Heart left ventricle (tissue), 16 donors: ENCODE measurements at regions not wholly inside any gene's neighbourhood (a gene's known extent, or its start where the extent isn't known, plus 50 kb on each side); places are given as distances from the start of the nearest gene placed in this dataset.

Source experiments
- ATAC-seq, 4 donors: fragments of 200-7000 bp; cut with Tn5 transposase; one replicate each; pipeline ENCODE4 v1.9.1; 2020 to 2022; ENCODE audit warnings: moderate library complexity in 4 of 4, mild to moderate bottlenecking in 3 of 4, moderate number of reproducible peaks in 1 of 4
- DNase-seq, 5 donors: peaks; one replicate each; pipeline ENCODE4 v3.0.0-alpha.2; 2020
- H3K27ac ChIP-seq, 12 donors: fragments of 200-600 bp; sonication (generic) in 4 of 12; one replicate each; pipeline versions ENCODE4 v1.5.0 to v1.8.0; 2016 to 2022; ENCODE audit warnings: mild to moderate bottlenecking in 2 of 12
- H3K27me3 ChIP-seq, 9 donors: fragments of 200-600 bp; sonication (generic) in 2 of 9; one replicate each; pipeline versions ENCODE4 v1.5.1 to v1.8.0; 2016 to 2022; ENCODE audit warnings: mild to moderate bottlenecking in 3 of 9
- H3K36me3 ChIP-seq, 9 donors: fragments of 200-600 bp; sonication (generic) in 2 of 9; one replicate each; pipeline versions ENCODE4 v1.5.0 to v1.8.0; 2018 to 2022; ENCODE audit warnings: mild to moderate bottlenecking in 2 of 9
- H3K4me1 ChIP-seq, 12 donors: fragments of 200-600 bp; sonication (generic) in 4 of 12; one replicate each; pipeline versions ENCODE4 v1.5.0 to v1.8.0; 2016 to 2022; ENCODE audit warnings: mild to moderate bottlenecking in 3 of 12
- H3K4me3 ChIP-seq, 12 donors: fragments of 200-600 bp; sonication (generic) in 4 of 12; one replicate each; pipeline versions ENCODE4 v1.5.0 to v1.8.0; 2017 to 2022; ENCODE audit warnings: mild to moderate bottlenecking in 9 of 12, moderate library complexity in 4 of 12
- H3K9me3 ChIP-seq, 12 donors: fragments of 200-600 bp; sonication (generic) in 4 of 12; one replicate each; pipeline versions ENCODE4 v1.5.0 to v1.8.0; 2016 to 2022; ENCODE audit warnings: mild to moderate bottlenecking in 1 of 12
- CTCF ChIP-seq, 12 donors: fragments of 200-600 bp; sonication (generic) in 4 of 12; IDR thresholded peaks; one replicate each; pipeline versions ENCODE4 v1.5.0 to v1.8.0; 2018 to 2022; ENCODE audit warnings: antibody characterized with exemption in 12 of 12, mild to moderate bottlenecking in 5 of 12
- POLR2A ChIP-seq, 2 donors: fragments of 450-650 bp; IDR thresholded peaks; one replicate each; pipeline ENCODE4 v1.6.1; 2017; ENCODE audit warnings: antibody characterized with exemption in 2 of 2, mild to moderate bottlenecking in 2 of 2, moderate library complexity in 2 of 2
- WGBS, 4 donors: extraction: QIAGEN DNeasy Blood & Tissue Kit in 2 of 4; methylation state at CpG; one replicate each; pipeline versions ENCODE4 v1.1.5 to v1.1.7; 2013 to 2018; 5-methylcytosine and 5-hydroxymethylcytosine counted together
- intact Hi-C, 10 donors: fragments of 100-400 bp; cut with DNase I; formaldehyde crosslinking; loops; one replicate each; pipeline versions ENCODE4 v1.11.1 to v1.14.2; 2022
- donor health status: ischemic (EF 13 %, LVEDD 7.1; RV severe dilation, severe dysfunction).
- donor health status: healthy with polysubstance abuse.
- donor health status: DM: no; HTN: yes; CAD: no.
- donor health status: DM: no; HTN: no; CAD: no.
- donor health status: ischemic (EF 25% LVEDD 6.9; RV normal size, moderate dysfunction).
- donor health status: ischemic (EF 25% LVEDD 5.7; RV mildly dilated, moderate dysfunction).
- donor health status: healthy.
- donor health status: DM: yes; HTN: yes; CAD: no.
- donor health status: ischemic (EF 35%, LVEDD 5.7; RV mildly dilated, moderate dysfunction).
- donor health status: nonischemic (EF 11% LVEDD 7.7; RV severe dilation, severe dysfunction).
- donor health status: DM: yes; HTN: yes; CAD: no.
- donor health status: PGD.
- donor health status: ischemic (EF 29% LVEDD 5.4; RV normal size, mild dysfunction).
- donor health status: nonischemic (EF 23%, LVEDD 6.1; RV moderate dilation, normal function).

DNA sequence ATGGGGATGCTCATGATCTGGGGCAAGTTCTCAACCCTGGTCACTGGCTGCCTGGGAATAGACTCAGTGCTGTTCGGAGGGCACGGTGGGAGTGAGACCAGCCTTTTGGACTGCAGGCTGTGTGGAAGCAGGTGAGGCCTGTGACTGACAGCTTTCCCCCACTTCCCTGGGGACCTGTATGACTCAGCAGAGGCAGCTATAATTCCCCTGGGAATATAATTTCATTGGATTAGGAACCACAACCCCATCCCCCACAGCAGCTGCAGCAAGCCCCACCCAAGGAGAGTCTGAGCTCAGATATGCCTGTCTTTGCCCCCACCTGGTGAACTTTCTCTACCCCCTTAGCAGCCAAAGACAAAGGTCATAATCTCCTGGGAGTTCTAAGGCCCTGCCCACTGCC, 408.6 kb downstream of the PPP3CA start:
- intact Hi-C loops, result no loop called here
- H3K27me3 ChIP-seq, result no peaks in the 10 kb centered on the region
- no peak overlapping the region for H3K27ac ChIP-seq
- H3K36me3 ChIP-seq, result no peaks in the 10 kb centered on the region
- ATAC-seq, result no peak
- no peak for DNase-seq
- 94 to 95% (median 94%) methylated on average over 2 of the region's 2 CpGs; no CpG with 5 or more reads in 1 of the 4 donors for WGBS, 4 donors
- H3K4me3 ChIP-seq, result no peak overlapping the region
- no peak for TF ChIP-seq CTCF (IDR thresholded peaks at IDR 0.05)
- peaks cover 0 to 22% (median 8%) of the 10 kb centered on the region in 12 donors for H3K9me3 ChIP-seq
- H3K4me1 ChIP-seq, result peaks cover 0 to 7% (median 0%) of the 10 kb centered on the region in 12 donors

- H3K9me3 ChIP-seq, result peaks cover 0 to 7% (median 0%) of the 10 kb centered on the region in 12 donors
- intact Hi-C loops, result no loop called here
- 49 to 63% (median 58%) methylated on average over 4 of the region's 4 CpGs for WGBS, 4 donors
- no peak overlapping the region for H3K27ac ChIP-seq
- H3K4me1 ChIP-seq, result peaks cover 0 to 9% (median 0%) of the 10 kb centered on the region in 12 donors
- no peaks in the 10 kb centered on the region for H3K36me3 ChIP-seq
- DNase-seq (no peak), ATAC-seq (no peak)
- H3K27me3 ChIP-seq, result no peaks in the 10 kb centered on the region
- no peak overlapping the region for H3K4me3 ChIP-seq
- TF ChIP-seq POLR2A (IDR thresholded peaks at IDR 0.05), result no peak
- no peak for TF ChIP-seq CTCF (IDR thresholded peaks at IDR 0.05)
Measured at GRCh38 chr4:100936661-100937375, 410.5 kb downstream of the PPP3CA start.

GRCh38 chr4:100935090-100935489, 412.2 kb downstream of the PPP3CA start:
- H3K27ac ChIP-seq, result no peak overlapping the region
- no peaks in the 10 kb centered on the region for H3K36me3 ChIP-seq
- H3K9me3 ChIP-seq, result peaks cover 0 to 7% (median 0%) of the 10 kb centered on the region in 12 donors
- DNase-seq (no peak), ATAC-seq (no peak)
- no peak overlapping the region for H3K4me3 ChIP-seq
- 76 to 86% (median 80%) methylated on average over 1 of the region's 1 CpG for WGBS, 4 donors
- intact Hi-C loops, result no loop called here
- no peaks in the 10 kb centered on the region for H3K27me3 ChIP-seq
- H3K4me1 ChIP-seq, result peaks cover 0 to 9% (median 0%) of the 10 kb centered on the region in 12 donors
- TF ChIP-seq CTCF (IDR thresholded peaks at IDR 0.05) (peak in 4 of 12 donors; percentile 12 to 20 (median 16)), POLR2A (IDR thresholded peaks at IDR 0.05) (no peak)

- no peak for TF ChIP-seq CTCF (IDR thresholded peaks at IDR 0.05)
- TF ChIP-seq POLR2A (IDR thresholded peaks at IDR 0.05), result no peak
- WGBS, 4 donors, result 55 to 70% (median 60%) methylated on average over 4 of the region's 4 CpGs
- ATAC-seq, result no peak
- Histone ChIP-seq H3K27me3 (no peaks in the 10 kb centered on the region), H3K27ac (no peak overlapping the region), H3K9me3 (no peaks in the 10 kb centered on the region), H3K4me1 (peaks cover 0 to 9% (median 0%) of the 10 kb centered on the region in 12 donors), H3K4me3 (no peak overlapping the region), H3K36me3 (no peaks in the 10 kb centered on the region)
- DNase-seq, result no peak
- intact Hi-C loops, result no loop called here
Measured at GRCh38 chr4:100933628-100934027, 413.7 kb downstream of the PPP3CA start.
